ENCODE measurements at regions not wholly inside any gene's neighbourhood (a gene's known extent, or its start where the extent isn't known, plus 50 kb on each side); places are given as distances from the start of the nearest gene placed in this dataset.
"Not testable (repeated sequence)": the region's sequence is repeated elsewhere in the genome, so short reads cannot be mapped to it uniquely, and the experiment has no call there.

DNA sequence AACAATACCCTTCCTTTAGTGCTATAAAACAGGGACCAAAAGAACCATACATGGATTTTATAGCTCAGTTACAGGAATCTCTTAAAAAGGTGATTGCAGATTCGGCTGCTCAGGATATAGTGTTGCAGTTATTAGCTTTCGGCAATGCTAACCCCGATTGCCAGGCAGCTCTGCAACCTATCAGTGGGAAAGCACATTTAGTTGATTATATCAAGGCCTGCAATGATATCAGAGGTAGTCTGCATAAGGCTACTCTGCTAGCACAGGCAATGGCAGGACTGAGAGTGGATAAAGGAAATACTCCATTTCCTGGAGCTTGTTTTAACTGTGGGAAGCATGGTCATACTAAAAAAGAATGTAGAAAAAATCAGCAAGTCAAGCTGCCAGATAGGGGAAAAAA lies 327.7 kb downstream of the REEP3 start:
- not testable (repeated sequence) for DNase-seq (ENCODE audit: low read depth)

DNA sequence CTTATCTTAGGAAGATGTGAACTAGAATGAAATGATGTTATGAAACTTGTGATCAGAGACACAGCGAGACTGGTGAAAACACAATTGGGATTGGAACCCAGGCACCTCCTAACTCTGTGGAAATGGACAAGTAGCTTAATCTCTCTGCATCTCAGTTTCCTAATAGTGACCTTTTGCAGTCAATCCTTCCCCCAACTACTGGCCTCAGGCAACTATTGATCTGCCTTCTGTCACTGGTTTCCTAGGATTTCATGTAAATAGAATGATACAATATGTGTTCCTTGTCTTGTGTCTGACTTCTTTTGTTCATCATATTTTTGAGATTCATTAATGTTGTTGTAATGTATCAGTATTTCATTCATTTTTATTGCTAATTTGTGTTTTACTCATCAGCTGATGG lies 341.7 kb downstream of the REEP3 start:
- no peak for DNase-seq (ENCODE audit: low read depth)

DNA sequence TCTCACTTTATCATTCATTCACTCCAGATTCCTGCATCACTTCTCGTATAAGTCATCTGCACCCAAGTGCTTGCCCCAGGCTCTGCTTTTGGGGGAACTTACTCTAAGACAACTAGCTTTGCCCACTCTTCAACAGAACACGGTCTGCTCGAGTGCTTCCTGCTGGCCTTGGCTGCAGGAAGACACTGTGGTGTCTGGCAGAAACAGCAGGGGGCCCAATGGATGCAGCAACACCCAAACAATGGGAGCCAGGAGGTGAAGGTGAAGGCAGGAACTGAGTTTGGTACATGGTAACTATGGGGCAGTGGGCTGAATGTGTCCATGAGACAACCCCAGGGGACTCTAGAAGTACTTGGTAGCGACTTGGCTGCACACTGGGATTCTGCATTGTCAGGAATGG lies 344.0 kb downstream of the REEP3 start:
- no peak for DNase-seq (ENCODE audit: low read depth)

DNA sequence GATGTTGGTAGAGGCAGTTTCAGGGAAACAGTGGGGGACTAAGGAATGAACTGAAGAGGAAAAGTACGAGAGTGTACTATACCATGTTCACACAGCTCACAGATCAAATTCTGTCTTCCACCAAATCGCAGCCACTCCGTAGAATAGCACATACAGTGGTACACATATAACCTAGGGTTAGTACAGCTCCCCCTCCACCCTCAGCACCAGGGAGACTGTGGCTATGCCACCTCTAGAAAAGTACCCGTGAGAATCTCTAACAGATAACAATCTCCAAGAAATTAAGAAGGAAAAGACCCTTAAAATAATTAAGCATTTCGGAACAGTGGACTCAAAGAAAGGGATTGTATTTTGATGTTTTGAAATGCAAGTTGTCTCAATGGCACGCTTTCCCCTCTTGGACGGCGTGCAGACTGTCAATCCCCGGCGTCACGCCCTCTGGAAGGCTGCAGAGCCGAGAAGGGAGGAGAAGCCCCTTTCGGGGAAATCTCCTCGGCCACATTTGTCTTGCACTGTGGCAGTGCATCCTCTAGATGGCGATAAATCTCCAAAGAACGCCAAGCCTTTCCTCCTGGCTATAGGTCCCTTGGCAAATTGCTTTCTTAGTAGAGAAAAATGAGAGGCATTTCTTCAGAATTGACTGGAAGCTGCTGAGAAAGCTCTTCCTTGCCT lies 345.0 kb downstream of the REEP3 start:
- DNase-seq (ENCODE audit: low read depth): peak; percentile 6

DNA sequence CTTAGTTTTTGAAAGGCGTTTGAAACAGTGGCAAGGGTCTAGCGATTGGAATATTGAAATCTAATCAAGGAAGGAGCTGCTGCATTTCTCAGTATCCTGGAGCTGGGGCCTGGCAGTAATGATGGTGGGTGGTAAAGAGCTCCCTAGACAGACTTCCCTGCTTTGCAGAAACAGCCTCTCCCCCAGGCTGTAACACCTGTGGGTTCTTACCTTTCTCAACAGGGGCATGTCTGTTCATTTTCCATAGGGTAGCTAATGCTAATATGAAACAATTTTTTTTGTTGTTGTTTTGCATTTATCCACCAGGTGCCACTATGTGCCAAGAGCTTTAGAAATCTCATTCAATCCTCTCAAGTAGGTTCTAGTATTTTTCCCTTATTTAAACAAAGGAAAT lies 345.5 kb downstream of the REEP3 start:
- no peak for DNase-seq (ENCODE audit: low read depth)

DNA sequence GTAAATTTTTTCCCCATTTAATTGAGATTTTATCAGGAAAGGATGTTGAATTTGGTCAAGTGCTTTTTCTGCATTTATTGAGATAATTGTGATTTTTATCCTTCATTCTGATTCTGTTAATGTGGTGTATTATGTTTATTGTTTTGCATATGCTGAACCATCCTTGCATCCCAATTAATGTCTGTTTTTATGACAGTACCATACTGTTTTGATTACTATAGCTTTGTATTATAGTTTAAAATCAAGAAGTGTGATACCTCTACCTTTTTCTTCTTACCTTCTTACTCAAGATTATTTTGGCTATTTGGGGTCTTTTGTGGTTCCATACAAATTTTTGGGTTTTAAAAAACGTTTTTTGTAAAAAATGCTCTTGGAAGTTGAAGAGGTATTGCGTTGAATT lies 357.2 kb downstream of the REEP3 start:
- DNase-seq (ENCODE audit: low read depth): no peak

DNA sequence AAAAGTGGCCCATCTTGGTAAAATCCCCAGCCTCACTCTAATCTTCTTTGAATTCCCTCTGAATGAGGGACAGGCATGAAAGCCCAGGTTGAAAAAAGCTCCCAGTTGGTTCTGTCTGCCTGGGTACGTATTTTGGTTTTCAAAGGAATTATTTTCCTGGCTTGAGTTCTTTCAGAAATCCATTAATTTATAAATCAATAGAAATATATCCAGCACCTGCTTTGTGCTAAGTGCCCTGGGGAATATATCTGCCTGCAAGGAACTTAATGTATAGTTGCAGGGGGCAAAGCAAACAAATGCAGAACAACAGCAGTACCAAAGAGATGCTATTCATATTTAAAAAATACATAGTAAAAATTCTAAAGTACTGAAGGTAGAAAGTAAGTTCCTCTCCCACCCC lies 362.7 kb downstream of the REEP3 start:
- DNase-seq (ENCODE audit: low read depth): no peak

DNA sequence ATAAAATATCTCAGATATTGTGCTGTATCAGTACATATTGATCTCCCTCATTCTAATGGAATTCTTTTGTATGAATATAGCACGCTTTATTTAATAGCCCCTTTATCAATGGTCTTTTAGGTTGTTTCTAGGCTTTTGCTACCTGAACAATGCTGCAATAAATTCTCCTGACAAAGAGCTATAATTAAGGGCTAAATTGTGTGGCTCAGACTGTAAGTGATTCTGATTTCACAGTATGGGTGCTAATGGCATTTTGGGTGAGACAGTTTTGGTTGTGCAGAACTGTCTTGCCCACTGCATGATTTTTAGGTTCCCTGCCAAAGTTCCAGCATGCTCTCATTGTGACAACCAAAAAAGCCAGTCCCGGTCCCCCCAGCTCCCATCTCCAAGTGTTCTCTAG lies 363.2 kb downstream of the REEP3 start:
- DNase-seq (ENCODE audit: low read depth): no peak

DNA sequence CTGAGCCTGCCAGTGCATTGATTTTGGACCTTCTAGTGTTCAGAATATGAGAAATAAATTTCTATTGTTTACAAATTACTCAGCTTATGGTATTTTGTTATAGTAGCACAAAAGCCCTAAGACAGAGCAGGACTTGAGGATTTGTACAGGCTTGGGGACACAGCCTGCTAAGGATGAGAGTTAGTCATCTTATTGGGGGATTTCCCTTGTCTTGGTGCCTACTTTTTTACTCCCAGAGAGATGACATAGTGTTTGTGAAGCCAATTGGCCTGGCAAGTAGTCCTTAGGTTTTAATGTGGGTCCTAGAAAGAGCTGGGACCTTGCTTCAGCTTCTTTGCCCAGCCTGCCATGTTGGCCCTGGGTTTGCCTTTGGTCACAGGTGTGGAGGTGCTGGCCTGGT lies 364.0 kb downstream of the REEP3 start:
- no peak for DNase-seq (ENCODE audit: low read depth)

DNA sequence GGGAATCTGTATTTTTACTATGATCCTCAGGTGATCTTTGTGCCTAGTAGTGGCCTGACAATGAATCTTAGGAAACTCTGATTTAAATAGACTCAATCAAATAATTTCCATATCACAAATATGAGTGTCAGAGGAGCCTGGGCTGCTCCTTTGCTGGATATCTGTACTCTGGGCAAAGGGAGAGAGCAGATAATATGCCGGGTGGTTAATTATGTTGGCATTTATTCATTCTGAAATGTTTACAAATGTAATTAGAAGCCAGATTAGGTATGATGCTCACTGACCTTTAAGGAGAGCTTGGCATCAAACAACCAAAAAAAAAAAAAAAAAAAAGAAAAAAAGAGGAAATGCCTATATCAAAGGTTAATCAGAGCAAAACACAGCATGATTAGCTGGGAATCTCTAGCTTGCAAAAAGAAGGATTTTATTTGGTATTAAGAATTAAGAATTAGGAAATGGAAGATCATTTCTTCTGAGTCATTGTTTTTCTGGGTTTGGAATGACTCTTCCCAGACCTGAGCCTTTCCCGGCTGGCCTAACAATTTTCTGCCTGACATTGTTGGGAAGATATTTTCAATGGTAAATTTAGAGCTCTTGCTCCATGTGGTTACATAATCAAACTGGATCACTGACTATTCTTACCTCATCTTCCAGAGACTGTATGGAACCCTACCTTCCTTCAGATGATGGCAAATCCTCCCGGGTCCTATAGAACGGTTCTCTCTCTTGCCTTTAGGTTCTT lies 365.3 kb downstream of the REEP3 start:
- DNase-seq (ENCODE audit: low read depth): no peak

DNA sequence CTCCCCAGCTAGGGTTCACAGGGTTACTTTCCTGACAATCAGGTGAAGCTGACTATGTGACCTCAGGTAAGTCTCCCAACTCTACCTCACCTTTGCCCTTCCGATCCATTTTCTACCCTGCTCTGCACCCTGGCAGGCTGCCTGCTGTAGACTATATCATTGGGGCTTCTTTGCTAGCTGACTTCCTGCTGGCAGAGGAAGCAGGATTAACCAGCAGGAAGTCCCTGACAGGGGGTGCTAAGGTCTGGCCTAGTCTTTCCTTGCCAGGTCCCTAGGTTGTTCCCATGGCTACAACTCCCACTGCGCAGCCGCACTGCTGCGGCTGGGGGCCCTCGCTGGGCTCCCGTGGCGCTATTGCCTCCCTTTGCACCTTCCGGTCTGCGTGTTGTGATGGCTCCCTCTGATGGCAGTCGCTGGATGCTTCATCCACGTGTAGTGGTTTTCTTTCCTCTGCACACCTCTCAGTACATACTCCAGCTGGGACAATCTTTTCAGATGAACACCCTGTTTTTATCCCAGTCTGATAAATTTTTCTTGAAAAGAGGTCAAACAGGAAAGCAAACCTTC lies 365.9 kb downstream of the REEP3 start:
- no peak for DNase-seq (ENCODE audit: low read depth)

DNA sequence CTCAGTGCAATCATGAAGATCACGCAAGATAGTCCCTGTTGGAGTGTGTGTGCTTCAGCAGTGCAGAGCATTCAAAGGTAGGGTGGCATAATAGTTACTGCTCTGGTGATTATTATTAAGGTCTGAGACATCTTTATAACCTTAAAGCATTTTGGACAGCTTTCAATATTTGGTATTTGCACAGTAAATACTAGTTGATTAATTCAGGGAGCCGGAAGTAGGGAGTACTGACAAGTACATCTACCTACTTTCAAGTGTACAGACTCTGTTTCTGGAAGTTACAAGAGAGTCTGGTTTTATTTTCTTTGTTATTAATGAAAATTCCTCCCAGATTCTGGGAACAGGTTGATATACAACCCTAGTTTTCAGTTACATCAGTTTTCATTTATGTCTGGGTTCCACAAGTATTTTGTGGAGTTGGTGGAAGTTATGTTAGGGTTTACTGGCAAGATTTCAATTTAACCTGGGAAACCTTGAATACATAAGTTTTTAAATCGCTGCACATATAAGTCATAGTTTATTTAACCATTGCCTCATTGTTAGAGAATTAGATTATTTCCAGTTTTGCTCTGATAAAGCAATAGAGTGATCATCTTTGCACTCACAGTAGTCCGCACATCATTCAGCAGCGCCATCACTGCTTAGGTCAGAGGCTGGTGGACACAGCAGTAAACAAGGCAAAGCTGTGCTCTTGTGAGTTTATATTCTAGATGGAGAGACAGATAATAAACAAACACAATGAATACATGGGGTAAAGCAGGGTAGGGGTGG lies 366.6 kb downstream of the REEP3 start:
- DNase-seq (ENCODE audit: low read depth): no peak

DNA sequence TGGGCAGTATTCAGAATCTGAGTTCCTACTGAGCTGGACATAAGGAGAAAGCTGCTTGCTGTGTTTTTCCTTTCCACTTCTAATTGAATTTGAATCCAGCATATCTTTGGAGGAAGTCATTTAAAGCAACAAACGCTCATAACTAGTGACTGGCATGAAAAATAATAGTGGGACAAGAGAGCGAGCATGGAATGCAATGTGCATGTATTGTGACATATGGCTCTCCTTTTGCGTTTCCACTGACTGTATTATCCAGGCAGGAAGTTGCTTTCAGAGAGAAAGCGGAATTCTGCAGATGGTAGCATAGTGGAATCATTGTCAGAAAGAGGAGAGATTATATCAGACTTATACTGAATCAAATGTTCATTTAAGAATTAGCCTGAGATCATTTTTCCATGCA lies 368.6 kb downstream of the REEP3 start:
- DNase-seq (ENCODE audit: low read depth): no peak

DNA sequence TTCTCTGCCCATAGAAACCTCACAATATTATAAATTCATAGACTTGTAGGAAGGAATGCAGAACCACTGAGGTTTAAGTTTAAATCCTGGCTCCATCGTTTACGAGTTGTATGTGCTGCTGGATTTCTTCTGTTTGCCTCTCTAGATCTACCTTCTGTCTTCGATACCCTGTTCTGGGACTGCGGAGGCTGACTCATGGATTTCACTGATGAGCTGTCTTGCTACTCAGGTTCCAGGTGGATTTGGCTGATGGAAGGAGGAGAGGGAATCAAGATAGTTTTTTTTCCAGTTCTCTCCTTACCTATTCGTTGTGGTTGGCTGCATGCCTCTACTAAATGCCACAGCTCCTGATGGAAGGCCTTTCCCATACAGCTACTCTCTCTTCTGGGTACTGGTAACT lies 375.8 kb downstream of the REEP3 start:
- no peak for DNase-seq (ENCODE audit: low read depth)

DNA sequence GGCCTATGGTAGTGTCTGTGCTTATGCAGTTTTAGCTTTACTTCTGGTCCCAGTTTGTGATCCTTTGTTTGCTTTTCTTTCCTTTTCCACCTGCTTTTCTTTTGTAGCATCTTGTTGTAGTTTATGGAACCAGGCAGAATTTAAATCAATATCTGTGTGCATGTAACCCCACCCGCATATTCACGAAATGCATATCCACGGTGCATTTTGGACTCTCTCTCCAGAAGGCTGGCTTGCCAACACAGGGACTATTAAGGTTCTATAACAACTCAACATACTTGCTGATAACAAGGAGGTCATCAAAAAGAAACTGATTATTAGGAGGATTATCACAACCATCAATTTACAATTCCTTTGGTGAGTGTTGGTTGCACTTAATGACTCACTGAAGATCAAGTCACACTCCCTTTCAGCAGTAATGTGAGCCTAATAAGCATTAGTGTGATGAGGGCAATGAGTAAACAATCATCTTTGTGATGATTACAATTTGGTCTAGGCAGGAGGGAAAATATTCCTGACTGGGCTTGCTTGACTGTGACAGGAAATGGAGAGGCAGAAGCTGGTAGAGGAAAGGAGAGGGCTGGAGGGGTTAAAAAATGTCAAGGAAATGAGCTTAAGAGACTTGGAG lies 378.6 kb downstream of the REEP3 start:
- no peak for DNase-seq (ENCODE audit: low read depth)

DNA sequence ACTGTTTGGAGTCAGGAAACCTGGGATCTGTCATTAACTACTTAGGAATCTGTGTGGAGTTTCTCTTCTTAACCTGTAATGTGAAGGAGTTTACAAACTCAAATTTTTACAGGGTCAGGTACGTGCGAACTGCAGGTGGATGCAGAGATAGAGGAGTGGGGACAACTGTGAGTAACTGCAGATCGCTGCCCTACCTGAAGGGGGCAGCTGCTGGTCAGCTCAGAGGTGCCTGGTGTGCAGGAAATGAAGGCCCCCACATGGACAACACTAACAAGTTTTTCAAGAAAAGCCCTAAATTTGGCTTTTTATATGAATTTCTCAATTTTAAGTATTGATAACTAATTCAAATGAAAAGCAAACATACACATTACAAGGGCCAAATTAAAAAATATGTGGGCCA lies 380.0 kb downstream of the REEP3 start:
- no peak for DNase-seq (ENCODE audit: low read depth)

DNA sequence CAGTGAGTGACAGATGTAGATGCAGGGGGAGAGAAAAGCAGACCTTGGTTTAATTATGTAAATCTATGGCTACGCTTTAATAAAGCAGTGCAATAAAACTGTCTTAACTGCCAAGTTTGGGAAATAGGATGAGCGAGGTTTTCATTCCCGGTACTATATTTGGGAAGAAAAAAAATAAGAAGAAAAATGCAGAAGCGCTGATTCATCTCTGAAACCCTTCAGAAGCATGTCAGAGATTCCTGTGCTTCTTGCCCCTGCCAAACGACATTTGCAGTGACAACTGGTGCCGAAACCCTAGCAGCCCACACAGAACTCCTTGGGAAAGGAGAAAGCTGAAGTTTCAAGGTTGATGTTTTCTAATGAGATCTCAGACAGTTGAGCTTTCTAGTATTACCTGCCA lies 380.7 kb downstream of the REEP3 start:
- no peak for DNase-seq (ENCODE audit: low read depth)

DNA sequence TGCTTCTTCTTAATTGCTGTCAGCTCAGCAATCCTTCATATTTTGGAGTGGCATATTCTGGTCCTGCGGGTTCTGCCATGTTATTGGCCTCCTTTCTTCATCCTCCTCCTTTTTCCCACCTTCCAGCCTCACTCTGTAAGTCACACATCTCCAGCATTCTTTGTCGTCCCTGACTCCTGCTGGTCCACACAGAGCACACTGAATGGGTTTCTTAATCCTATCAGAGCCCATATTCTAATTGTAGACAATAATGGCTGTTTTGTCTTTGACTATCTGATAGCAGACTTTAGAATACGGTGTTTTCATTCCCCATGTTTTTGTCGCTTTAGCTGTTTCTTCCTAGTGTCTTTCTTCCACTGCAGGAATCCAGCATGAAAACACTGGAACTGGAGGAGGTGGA lies 389.6 kb downstream of the REEP3 start:
- no peak for DNase-seq (ENCODE audit: low read depth)

DNA sequence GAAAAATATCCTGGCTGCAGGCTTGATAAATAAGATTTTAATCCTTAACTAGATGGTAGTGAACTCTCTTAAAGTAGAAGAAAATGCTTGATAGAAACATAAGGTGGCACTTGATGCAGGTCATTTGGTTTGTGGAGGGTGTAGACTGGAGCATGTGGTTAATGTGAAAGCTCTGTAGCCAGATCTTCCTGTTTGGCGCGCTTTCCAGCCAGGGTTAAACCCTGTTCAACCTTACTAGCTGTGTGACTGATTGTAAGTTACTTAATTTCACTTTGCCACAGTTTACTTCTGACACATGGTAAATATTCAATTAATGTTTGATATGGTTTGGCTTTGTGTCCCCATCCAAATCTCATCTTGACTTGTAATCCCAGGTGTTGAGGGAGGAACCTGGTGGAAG lies 394.0 kb downstream of the REEP3 start:
- no peak for DNase-seq (ENCODE audit: low read depth)

DNA sequence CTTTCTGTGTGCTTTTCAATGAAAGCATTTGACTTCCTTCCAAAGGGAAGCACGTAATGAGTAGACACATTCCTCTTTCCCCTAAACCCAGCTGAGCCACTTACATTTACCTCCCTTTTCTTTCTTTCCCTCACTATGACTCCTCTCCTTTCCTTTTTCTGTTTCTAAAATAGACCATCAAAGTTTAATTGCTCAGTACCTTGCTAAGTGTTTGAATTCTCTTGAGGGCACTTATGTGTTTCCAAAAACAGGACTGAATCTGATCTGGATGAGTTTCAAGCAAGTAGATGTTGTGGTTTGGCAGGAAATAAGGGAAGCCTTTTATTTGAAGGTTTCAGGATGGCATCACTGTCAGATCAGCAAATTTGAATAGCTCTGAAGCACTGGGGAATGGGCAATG lies 396.2 kb downstream of the REEP3 start:
- no peak for DNase-seq (ENCODE audit: low read depth)

DNA sequence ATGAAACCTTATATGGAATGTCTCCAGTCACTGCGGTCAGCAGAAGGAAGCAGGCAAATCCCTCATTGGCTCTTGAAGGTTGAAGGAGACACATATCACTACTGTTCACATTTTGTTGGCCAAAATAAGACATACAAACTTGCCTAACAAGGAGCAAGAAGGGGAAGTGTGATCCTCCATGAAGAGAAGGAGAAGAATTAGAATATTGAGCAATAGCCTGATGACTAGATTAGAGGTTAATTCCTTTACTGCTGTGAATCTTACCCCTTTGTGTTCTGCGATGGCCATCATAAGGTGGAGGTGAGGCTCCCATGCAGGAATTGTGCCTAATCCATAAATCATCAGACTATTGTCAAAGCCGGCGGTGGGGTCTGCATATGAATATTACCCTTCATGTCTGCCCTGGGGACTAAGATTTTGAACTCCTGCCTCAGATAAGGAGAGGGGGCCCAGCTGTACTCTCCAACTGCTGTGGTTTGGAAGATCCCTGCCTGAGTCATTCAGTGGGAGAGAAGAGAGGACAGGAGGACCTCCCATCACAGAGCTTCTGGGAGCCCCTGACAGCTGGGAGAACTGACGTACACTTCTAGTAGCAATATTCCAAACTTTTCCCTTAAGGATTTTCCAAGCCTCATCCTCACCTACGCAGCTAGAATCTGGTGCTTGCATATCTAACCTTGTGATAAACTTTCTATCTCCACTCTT lies 398.5 kb downstream of the REEP3 start:
- no peak for DNase-seq (ENCODE audit: low read depth)

DNA sequence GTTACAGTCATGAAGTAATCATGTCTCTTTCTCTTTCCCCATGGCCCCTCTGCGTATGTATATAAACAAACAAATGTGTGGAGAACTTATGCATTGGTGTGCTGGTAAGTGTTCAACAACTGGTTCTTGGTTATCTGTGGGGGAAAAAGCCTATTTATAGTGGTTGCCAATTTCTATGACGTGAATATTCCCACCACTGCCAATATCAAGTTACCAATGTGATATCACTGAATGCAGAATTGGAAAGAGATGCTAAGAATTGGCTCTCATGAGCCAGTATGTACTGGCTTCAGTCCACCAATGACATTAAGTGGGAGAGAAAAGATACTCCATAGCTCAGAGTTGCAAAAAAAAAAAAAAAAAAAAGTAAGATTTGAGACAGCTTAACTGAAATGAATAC lies 399.7 kb downstream of the REEP3 start:
- DNase-seq (ENCODE audit: low read depth): no peak
